Fibroblast of mammary gland (primary cell): ENCODE measurements at regions not wholly inside any gene's neighbourhood (a gene's known extent, or its start where the extent isn't known, plus 50 kb on each side); places are given as distances from the start of the nearest gene placed in this dataset.

Experiments
- DNase-seq: peaks from one replicate; pipeline ENCODE4 v3.0.0-alpha.2; 2010; ENCODE audit warnings: low read depth
- H3K4me3 ChIP-seq: 2 replicates; pipeline ENCODE4 v1.5.1; 2011; ENCODE audit warnings: low read depth, mild to moderate bottlenecking, low read length, moderate library complexity; ENCODE audit not compliant: control insufficient read depth
- CTCF ChIP-seq: conservative IDR thresholded peaks from 2 replicates; pipeline ENCODE4 v1.5.1; 2011; ENCODE audit warnings: low read depth, low read length, inconsistent platforms; ENCODE audit not compliant: control insufficient read depth, insufficient read depth

DNA sequence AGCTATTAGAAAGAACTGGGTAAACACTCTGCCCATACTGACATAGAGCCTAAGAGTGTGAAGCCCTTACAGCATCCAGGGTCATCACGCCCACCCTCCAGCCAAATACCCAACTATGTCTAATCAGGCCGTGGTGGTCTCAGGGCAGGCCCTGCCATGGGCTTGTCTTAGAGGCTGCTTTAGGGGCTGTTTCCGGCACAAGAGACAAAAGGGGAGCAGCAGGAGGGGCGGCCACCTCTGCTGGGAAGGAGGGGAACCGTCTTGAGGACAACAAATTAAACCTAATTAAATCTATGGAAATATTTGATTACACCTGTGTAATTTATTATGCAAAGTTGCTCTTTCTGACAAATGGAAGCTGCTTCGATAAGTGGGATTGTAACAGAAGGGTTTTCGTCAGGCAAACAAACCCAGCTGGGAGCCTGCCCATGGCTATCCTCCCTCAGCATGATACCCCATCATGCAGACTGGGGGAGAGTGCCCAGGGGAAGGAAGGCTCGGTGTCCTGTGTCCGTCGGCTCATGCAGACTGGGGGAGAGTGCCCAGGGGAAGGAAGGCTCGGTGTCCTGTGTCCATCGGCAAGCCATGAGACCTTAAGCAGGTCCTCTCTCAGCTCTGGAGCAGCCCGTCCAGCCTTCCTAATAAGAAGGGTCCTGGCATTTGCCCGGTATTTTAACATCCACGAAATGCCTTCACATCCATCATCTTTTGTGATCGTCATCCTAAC, 163.6 kb upstream of the B3GAT1 start:
- no peak for DNase-seq
- H3K4me3 ChIP-seq, result no peak overlapping the region
- no peak for TF ChIP-seq CTCF

DNA sequence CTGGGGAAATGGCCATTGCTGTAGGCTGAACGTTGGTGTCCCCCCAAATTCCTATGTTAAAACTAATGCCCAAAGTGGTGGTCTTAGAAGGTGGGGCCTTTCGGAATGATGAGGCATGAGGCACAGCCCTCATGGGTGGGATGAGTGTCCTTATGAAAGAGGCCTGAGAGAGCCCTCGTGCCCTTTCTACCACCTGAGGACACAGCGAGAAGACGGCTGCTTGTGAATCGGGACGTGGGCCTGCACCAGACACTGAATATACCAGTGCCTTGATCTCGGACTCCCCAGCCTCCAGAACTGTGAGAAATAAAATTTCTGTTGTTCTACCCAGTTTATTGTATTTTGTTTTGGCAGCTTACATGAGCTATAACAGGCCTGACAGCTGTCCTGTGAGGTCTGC, 162.9 kb upstream of the B3GAT1 start:
- no peak for TF ChIP-seq CTCF
- H3K4me3 ChIP-seq, result no peak overlapping the region
- DNase-seq, result no peak

GRCh38 chr11:134574425-134574824, 162.4 kb upstream of the B3GAT1 start:
- no peak overlapping the region for H3K4me3 ChIP-seq
- TF ChIP-seq CTCF, result no peak
- no peak for DNase-seq

GRCh38 chr11:134573857-134574256, 161.8 kb upstream of the B3GAT1 start:
- no peak overlapping the region for H3K4me3 ChIP-seq
- TF ChIP-seq CTCF, result no peak
- no peak for DNase-seq

DNA sequence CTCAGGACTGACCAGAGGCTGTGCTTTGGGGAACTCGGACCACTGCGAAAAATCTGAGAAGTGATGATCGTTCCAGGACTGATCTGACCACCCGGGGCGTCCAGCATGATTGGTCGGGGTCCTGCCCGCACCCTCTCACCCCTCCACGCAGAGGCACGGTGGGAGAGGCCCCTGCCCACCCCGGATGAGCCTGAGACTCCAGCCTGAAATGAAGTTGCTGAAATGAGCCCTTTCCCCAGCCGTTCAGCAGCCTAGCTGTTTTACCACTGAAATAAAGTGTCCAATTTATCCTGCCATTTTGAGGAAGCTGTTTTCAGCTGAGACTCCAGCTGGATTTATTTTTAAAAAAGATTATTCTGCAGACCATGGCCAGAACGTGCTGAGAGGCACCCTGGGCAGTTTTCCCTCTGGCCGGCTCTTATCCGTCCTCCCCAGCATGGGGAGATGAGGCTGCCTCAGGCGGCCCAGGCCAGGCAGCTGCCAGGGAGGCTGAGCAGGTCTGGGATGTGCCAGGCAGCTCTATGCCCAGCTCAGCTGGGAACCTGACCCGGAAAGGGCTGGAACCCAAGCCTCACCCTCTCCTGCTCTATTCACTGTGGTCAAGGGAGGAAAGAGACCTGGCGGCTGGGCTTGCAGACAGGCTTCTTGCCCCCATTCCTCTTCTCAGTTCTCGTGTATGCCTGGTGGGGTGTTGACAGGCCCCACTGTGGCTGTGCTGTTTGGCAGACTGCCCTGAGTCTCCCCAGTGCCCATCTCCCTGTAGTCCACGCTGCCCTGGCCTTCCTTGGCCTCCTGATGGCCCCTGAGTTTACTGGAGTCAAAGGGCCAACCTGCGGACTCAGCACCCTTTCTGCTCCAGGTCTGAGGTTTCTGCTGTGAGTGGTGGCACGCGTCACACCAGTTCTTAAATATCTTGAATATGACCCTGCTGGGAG, 161.0 kb upstream of the B3GAT1 start:
- no peak for TF ChIP-seq CTCF
- H3K4me3 ChIP-seq, result no peak overlapping the region
- no peak for DNase-seq

DNA sequence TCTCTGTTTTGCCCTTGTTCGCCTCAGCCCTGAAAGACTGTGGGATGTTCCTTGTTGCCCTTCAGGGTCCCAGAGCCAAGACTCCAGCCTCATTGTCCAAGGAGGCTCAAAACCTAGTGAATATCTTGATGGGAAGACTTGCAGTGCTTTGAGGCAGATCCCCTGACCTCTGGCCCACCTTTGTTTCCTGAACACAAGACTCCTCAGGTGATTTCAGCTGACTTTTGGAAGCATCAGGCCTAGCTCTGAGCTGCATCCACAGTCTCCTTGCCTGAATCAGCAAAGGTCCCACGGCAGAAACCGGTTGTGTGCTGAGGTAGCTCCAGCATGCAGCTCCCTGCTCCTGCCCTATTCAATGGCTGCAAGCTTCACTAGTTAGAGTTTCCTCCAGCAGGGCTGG, 159.3 kb upstream of the B3GAT1 start:
- H3K4me3 ChIP-seq, result no peak overlapping the region
- no peak for TF ChIP-seq CTCF
- DNase-seq, result no peak
